GM12892 (cell line): ENCODE measurements at regions not wholly inside any gene's neighbourhood (a gene's known extent, or its start where the extent isn't known, plus 50 kb on each side); places are given as distances from the start of the nearest gene placed in this dataset.

Source experiments
- POLR2A ChIP-seq: IDR thresholded peaks from 2 replicates; pipeline ENCODE4 v1.6.1; 2011; ENCODE audit warnings: low read depth, low read length, control low read depth
- TAF1 ChIP-seq: IDR thresholded peaks from 2 replicates; pipeline ENCODE4 v1.6.1; 2011; ENCODE audit warnings: low read depth, mild to moderate bottlenecking, control low read depth, low read length, borderline replicate concordance

GRCh38 chr10:130493021-130493420 is 356.8 kb downstream of the GLRX3 start:
- TF ChIP-seq TAF1 = no peak
- TF ChIP-seq POLR2A = no peak
